K562 (cell line): ENCODE measurements at regions not wholly inside any gene's neighbourhood (a gene's known extent, or its start where the extent isn't known, plus 50 kb on each side); places are given as distances from the start of the nearest gene placed in this dataset.

ENCODE experiments used
- ATAC-seq: fragments of 200-7000 bp; cut with Tn5 transposase; 3 replicates; pipeline ENCODE4 v1.9.1; 2020; ENCODE audit warnings: moderate library complexity
- BruUV-seq: library from RNA; stranded (reverse); fragments of 400-500 nt; replicated peaks from 2 replicates; lab custom pipeline; 2021; lab: Mats Ljungman, UMichigan
- CTCF ChIA-PET: fragments of 300-600 bp; formaldehyde crosslinking; extraction: SDS; loops from one replicate; lab custom pipeline; 2021; ENCODE audit warnings: low intra/inter-chr PET ratio; lab: Yijun Ruan, JAX
- POLR2A ChIA-PET: fragments of 300-600, 350-650 bp; sonication (Branson Sonifier 250); formaldehyde crosslinking; extraction: SDS; loops from one replicate; lab custom pipeline; 2021; ENCODE audit warnings: antibody characterized with exemption, inconsistent platforms; lab: Yijun Ruan, JAX
- DNase-seq, 4 experiments: peaks; one replicate each; pipeline versions ENCODE4 v3.0.0 to v3.0.0-alpha.2; 2011 to 2018; ENCODE audit warnings: low spot score in 3 of 4, mixed read lengths in 3 of 4; ENCODE audit errors: extremely low read depth in 1 of 4
- FAIRE-seq: peaks from 2 replicates; lab custom pipeline; 2011; peaks lifted over from hg19 to GRCh38; lab: Jason Lieb, UNC
- H2AFZ ChIP-seq: 2 replicates; pipeline ENCODE4 v1.6.0; 2011; ENCODE audit warnings: low read depth, low read length, control low read depth, inconsistent platforms
- H3K27ac ChIP-seq: fragments of 200-600 bp; 3 replicates; pipeline ENCODE4 v1.8.0; 2011; ENCODE audit warnings: low read depth, mild to moderate bottlenecking, control low read depth, inconsistent platforms, low read length, moderate library complexity, mixed read lengths; ENCODE audit errors: extremely low read depth
- H3K27me3 ChIP-seq, 2 experiments: fragments of 300-600 bp in 1 of 2; 2 replicates in 1 of 2; 3 replicates in 1 of 2; pipeline versions ENCODE4 v1.6.0 to v1.8.0; 2011; ENCODE audit warnings: inconsistent platforms in 2 of 2, low read length in 2 of 2, mild to moderate bottlenecking in 1 of 2, mixed read lengths in 1 of 2, moderate library complexity in 1 of 2; ENCODE audit not compliant: control insufficient read depth in 2 of 2, insufficient read depth in 2 of 2
- H3K36me3 ChIP-seq: fragments of 300-600 bp; 3 replicates; pipeline ENCODE4 v1.8.0; 2011; ENCODE audit warnings: mild to moderate bottlenecking, low read length, inconsistent platforms; ENCODE audit not compliant: control insufficient read depth, insufficient read depth
- H3K4me1 ChIP-seq, 2 experiments: fragments of 200-600 bp in 1 of 2; replicated peaks in 1 of 2; 2 replicates in 1 of 2; 3 replicates in 1 of 2; pipeline versions ENCODE4 v1.5.1 to v1.8.0; 2011; ENCODE audit warnings: inconsistent platforms in 2 of 2, low read length in 2 of 2, mild to moderate bottlenecking in 1 of 2, mixed read lengths in 1 of 2, moderate library complexity in 1 of 2; ENCODE audit not compliant: control insufficient read depth in 2 of 2, insufficient read depth in 2 of 2
- H3K4me2 ChIP-seq: 2 replicates; pipeline ENCODE4 v1.6.1; 2011; ENCODE audit warnings: low read length, control low read depth, inconsistent platforms, mixed read lengths; ENCODE audit not compliant: insufficient read depth
- H3K4me3 ChIP-seq: fragments of 200-600 bp; sonication (generic), shearing (Covaris generic); 2 replicates; pipeline ENCODE4 v1.5.1; 2016; ENCODE audit warnings: control low read depth, inconsistent platforms
- H3K79me2 ChIP-seq: fragments of 200-600 bp; 3 replicates; pipeline ENCODE4 v1.8.0; 2011; ENCODE audit warnings: low read length, inconsistent platforms; ENCODE audit not compliant: control insufficient read depth, insufficient read depth
- H3K9ac ChIP-seq, 2 experiments: 2 replicates each; pipeline versions ENCODE4 v1.6.0 to v1.6.1; 2011; ENCODE audit warnings: low read depth in 2 of 2, low read length in 2 of 2, control low read depth in 1 of 2, inconsistent platforms in 1 of 2, mild to moderate bottlenecking in 1 of 2, mixed read lengths in 1 of 2; ENCODE audit not compliant: insufficient read depth in 1 of 2
- H3K9me1 ChIP-seq: one replicate; pipeline ENCODE4 v1.6.0; 2011; ENCODE audit warnings: inconsistent platforms, mild to moderate bottlenecking, low read length, moderate library complexity; ENCODE audit not compliant: control insufficient read depth, insufficient read depth
- H3K9me3 ChIP-seq: replicated peaks from 2 replicates; pipeline ENCODE4 v1.5.1; 2011; ENCODE audit warnings: low read depth, low read length, inconsistent platforms; ENCODE audit not compliant: control insufficient read depth, insufficient read depth
- H4K20me1 ChIP-seq: replicated peaks from 2 replicates; pipeline ENCODE4 v1.6.1; 2011; ENCODE audit warnings: low read length, inconsistent platforms, mixed read lengths; ENCODE audit not compliant: control insufficient read depth, insufficient read depth
- EGR1 ChIP-seq: fragments of 450-650 bp; conservative IDR thresholded peaks from 2 replicates; pipeline ENCODE4 v1.6.1; 2017; ENCODE audit warnings: mild to moderate bottlenecking
- FOXK1 ChIP-seq: sonication (generic); formaldehyde crosslinking; IDR thresholded peaks from 2 replicates; pipeline ENCODE4 v1.8.0; 2022; ENCODE audit warnings: missing genetic modification reagents, mild to moderate bottlenecking, borderline replicate concordance
- ILK ChIP-seq: fragments of 450-650 bp; IDR thresholded peaks from 2 replicates; pipeline ENCODE4 v1.6.1; 2016; ENCODE audit warnings: missing genetic modification characterization, low read depth, mild to moderate bottlenecking, missing compliant biosample characterization, moderate library complexity, borderline replicate concordance
- NFIC ChIP-seq: fragments of 450-650 bp; IDR thresholded peaks from 2 replicates; pipeline ENCODE4 v1.6.1; 2017; ENCODE audit warnings: mild to moderate bottlenecking, inconsistent platforms
- NFRKB ChIP-seq: fragments of 450-650 bp; IDR thresholded peaks from 2 replicates; pipeline ENCODE4 v1.6.1; 2016; ENCODE audit warnings: low read depth
- NR2C2 ChIP-seq, 2 experiments: fragments of 200-800 bp in 1 of 2; sonication (Bioruptor generic) in 1 of 2; sonication (generic) in 1 of 2; formaldehyde crosslinking in 1 of 2; IDR thresholded peaks; 2 replicates each; pipeline versions ENCODE4 v1.6.1 to v1.8.0; 2016 to 2022; ENCODE audit warnings: mild to moderate bottlenecking in 1 of 2, missing compliant biosample characterization in 1 of 2, missing genetic modification characterization in 1 of 2, missing genetic modification reagents in 1 of 2
- POLR2G ChIP-seq: fragments of 200-400 bp; formaldehyde crosslinking; IDR thresholded peaks from 2 replicates; pipeline ENCODE4 v1.6.1; 2017; ENCODE audit warnings: low read depth, mild to moderate bottlenecking, antibody characterized with exemption, low read length, moderate library complexity
- TAF9B ChIP-seq: fragments of 450-650 bp; IDR thresholded peaks from 2 replicates; pipeline ENCODE4 v1.6.1; 2018; ENCODE audit warnings: mild to moderate bottlenecking; ENCODE audit not compliant: partially characterized antibody
- ZNF197 ChIP-seq: fragments of 200-800 bp; sonication (Bioruptor generic); IDR thresholded peaks from 2 replicates; pipeline ENCODE4 v1.6.1; 2016; ENCODE audit warnings: low read depth, missing genetic modification characterization, missing compliant biosample characterization
- ZNF212 ChIP-seq: fragments of 450-650 bp; formaldehyde crosslinking; IDR thresholded peaks from 2 replicates; pipeline ENCODE4 v1.4.0; 2020; ENCODE audit warnings: mild to moderate bottlenecking
- ZNF24 ChIP-seq: fragments of 450-650 bp; IDR thresholded peaks from 2 replicates; pipeline ENCODE4 v1.6.1; 2016
- ZNF316 ChIP-seq: fragments of 450-650 bp; IDR thresholded peaks from 2 replicates; pipeline ENCODE4 v1.6.1; 2016
- in situ Hi-C: fragments of 300-500 bp; cut with MboI; formaldehyde crosslinking; loops from 4 replicates; pipeline ENCODE4 v1.15.0; 2018; ENCODE audit warnings: inconsistent platforms, mixed read lengths
- intact Hi-C: fragments of 100-400 bp; cut with micrococcal nuclease; formaldehyde crosslinking; loops from 2 replicates; pipeline ENCODE4 v1.14.2; 2022
- TF ChIP-seq, protein P1 (sequence below): IDR thresholded peaks from 3 replicates; pipeline ENCODE4 v1.6.1; 2011; ENCODE audit warnings: borderline replicate concordance, mild to moderate bottlenecking; ENCODE audit not compliant: insufficient read length, insufficient read depth
- TF ChIP-seq, protein P2 (sequence below): fragments of 450-650 bp; formaldehyde crosslinking; IDR thresholded peaks from 2 replicates; pipeline ENCODE4 v1.4.0; 2020; ENCODE audit warnings: mild to moderate bottlenecking, moderate library complexity
- TF ChIP-seq, protein P3 (sequence below): sonication (generic); formaldehyde crosslinking; IDR thresholded peaks from 2 replicates; pipeline ENCODE4 v1.8.0; 2022; ENCODE audit warnings: mild to moderate bottlenecking, missing genetic modification reagents

DNA sequence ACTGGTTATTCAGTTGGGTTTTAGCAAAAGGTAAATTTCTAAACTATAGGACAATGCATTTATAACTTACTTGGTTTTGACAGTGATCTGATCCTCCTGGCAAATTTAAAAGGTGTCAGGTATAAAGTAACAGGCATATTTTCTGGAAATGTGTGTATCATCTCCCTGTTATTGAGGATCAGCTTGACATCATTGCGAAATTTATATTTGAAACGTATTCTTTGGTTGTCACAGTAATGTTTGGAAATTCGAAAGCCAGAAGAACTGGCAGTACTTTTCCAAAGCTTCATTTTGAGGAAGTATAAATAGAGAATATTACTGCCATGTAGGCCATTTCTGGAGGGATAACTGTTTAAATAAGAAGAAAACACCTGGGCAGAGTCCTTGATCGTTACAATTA is 422.2 kb upstream of the NRXN1 start (continued):
- TF ChIP-seq, protein P1, sequence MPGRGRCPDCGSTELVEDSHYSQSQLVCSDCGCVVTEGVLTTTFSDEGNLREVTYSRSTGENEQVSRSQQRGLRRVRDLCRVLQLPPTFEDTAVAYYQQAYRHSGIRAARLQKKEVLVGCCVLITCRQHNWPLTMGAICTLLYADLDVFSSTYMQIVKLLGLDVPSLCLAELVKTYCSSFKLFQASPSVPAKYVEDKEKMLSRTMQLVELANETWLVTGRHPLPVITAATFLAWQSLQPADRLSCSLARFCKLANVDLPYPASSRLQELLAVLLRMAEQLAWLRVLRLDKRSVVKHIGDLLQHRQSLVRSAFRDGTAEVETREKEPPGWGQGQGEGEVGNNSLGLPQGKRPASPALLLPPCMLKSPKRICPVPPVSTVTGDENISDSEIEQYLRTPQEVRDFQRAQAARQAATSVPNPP, result no peak
- TF ChIP-seq NFIC, result no peak

DNA sequence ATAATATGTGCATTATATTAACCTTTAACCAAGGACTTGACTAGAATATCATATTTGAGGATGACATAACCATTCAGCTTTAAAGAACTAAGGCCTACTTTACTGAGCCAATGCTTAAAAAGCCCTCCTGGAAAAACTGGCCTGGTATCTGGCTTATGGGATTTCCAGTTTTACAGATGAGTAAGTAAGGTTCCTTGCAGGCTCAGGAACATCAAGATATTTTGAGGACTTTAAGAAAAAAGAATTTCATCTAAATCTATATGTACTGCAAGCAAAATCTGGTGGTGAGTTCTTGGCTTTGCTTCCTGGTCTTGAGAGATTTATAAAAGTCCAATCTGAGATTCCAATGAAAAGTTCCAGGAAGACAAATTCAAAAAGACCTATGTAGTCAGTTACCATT is 417.0 kb upstream of the NRXN1 start:
- Histone ChIP-seq H3K9me1 (no peaks in the 10 kb centered on the region), H3K4me3 (no peak overlapping the region), H3K79me2 (no peaks in the 10 kb centered on the region), H4K20me1 (no peaks in the 10 kb centered on the region), H3K9ac (no peak overlapping the region), H3K27me3 (no peaks in the 10 kb centered on the region), H3K27ac (no peak overlapping the region), H3K4me1 (no peaks in the 10 kb centered on the region), H3K4me2 (no peak overlapping the region), H3K36me3 (no peaks in the 10 kb centered on the region), H3K9me3 (no peaks in the 10 kb centered on the region), H2AFZ (no peak overlapping the region)
- no TSS peak for BruUV-seq
- FAIRE-seq (no peak), DNase-seq (no peak), ATAC-seq (no peak)
- TF ChIP-seq POLR2G (no peak), FOXK1 (CRISPR knock-in tag) (no peak), NR2C2 (CRISPR knock-in tag; IDR thresholded peaks at IDR 0.05) (no peak), NR2C2 (tag; IDR thresholded peaks at IDR 0.05) (no peak), ZNF316 (no peak), ZNF24 (no peak), ILK (tag) (no peak), TAF9B (no peak), ZNF197 (CRISPR knock-in tag) (no peak), NFRKB (no peak), ZNF212 (CRISPR knock-in tag) (no peak), EGR1 (no peak)
- TF ChIP-seq, protein P2, sequence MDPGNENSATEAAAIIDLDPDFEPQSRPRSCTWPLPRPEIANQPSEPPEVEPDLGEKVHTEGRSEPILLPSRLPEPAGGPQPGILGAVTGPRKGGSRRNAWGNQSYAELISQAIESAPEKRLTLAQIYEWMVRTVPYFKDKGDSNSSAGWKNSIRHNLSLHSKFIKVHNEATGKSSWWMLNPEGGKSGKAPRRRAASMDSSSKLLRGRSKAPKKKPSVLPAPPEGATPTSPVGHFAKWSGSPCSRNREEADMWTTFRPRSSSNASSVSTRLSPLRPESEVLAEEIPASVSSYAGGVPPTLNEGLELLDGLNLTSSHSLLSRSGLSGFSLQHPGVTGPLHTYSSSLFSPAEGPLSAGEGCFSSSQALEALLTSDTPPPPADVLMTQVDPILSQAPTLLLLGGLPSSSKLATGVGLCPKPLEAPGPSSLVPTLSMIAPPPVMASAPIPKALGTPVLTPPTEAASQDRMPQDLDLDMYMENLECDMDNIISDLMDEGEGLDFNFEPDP (CRISPR knock-in tag), result no peak
- TF ChIP-seq, protein P3, sequence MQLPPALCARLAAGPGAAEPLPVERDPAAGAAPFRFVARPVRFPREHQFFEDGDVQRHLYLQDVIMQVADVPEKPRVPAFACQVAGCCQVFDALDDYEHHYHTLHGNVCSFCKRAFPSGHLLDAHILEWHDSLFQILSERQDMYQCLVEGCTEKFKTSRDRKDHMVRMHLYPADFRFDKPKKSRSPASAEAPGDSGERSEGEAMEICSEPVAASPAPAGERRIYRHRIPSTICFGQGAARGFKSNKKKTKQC (CRISPR knock-in tag), result no peak
- CTCF ChIA-PET, result no interaction called here
- in situ Hi-C loops, result no loop called here
- POLR2A ChIA-PET, result no interaction called here
- intact Hi-C loops, result no loop called here
